BE2C (cell line): ENCODE measurements at regions not wholly inside any gene's neighbourhood (a gene's known extent, or its start where the extent isn't known, plus 50 kb on each side); places are given as distances from the start of the nearest gene placed in this dataset.

Experiments
- DNase-seq: peaks from one replicate; pipeline ENCODE4 v3.0.0-alpha.2; 2020
- H3K27me3 ChIP-seq: fragments of 250-450 bp; sonication (Bioruptor Pico); 2 replicates; pipeline ENCODE4 v1.5.1; 2020; ENCODE audit warnings: mild to moderate bottlenecking
- H3K36me3 ChIP-seq: fragments of 250-450 bp; sonication (Bioruptor Pico); 2 replicates; pipeline ENCODE4 v1.5.1; 2020; ENCODE audit warnings: mild to moderate bottlenecking
- H3K4me1 ChIP-seq: fragments of 250-450 bp; sonication (Bioruptor Pico); 2 replicates; pipeline ENCODE4 v1.5.1; 2020
- H3K4me3 ChIP-seq: 2 replicates; pipeline ENCODE4 v1.5.1; 2011; ENCODE audit warnings: low read depth, low read length
- H3K9me3 ChIP-seq: fragments of 250-450 bp; sonication (Bioruptor Pico); 2 replicates; pipeline ENCODE4 v1.5.1; 2020
- TF ChIP-seq, protein P1 (sequence below): IDR thresholded peaks from 2 replicates; pipeline ENCODE4 v1.5.1; 2012; ENCODE audit warnings: mild to moderate bottlenecking, low read depth, low read length

DNA sequence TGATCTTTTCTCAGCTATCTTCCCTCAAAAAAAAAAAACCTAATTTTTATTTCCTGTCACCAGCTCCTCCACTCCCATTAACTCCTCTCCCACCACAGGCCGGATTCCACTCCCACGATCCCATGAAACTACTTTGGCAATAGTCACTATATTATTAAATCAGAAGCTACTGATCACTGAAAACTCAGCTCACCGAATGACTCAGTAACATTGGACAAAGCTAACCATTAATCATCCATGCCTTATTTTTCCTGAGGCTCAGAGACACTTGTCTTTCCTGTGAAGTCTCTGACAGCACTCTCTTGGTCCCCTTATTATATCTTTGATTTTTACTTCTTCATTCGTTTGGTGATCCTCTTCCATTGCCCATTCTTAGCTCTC lies 260.2 kb downstream of the CGGBP1 start:
- no peak for DNase-seq
- Histone ChIP-seq H3K9me3 (no peaks in the 10 kb centered on the region), H3K4me1 (no peaks in the 10 kb centered on the region), H3K36me3 (no peaks in the 10 kb centered on the region), H3K27me3 (peaks cover 23% of the 10 kb centered on the region), H3K4me3 (no peak overlapping the region)
- TF ChIP-seq, protein P1, sequence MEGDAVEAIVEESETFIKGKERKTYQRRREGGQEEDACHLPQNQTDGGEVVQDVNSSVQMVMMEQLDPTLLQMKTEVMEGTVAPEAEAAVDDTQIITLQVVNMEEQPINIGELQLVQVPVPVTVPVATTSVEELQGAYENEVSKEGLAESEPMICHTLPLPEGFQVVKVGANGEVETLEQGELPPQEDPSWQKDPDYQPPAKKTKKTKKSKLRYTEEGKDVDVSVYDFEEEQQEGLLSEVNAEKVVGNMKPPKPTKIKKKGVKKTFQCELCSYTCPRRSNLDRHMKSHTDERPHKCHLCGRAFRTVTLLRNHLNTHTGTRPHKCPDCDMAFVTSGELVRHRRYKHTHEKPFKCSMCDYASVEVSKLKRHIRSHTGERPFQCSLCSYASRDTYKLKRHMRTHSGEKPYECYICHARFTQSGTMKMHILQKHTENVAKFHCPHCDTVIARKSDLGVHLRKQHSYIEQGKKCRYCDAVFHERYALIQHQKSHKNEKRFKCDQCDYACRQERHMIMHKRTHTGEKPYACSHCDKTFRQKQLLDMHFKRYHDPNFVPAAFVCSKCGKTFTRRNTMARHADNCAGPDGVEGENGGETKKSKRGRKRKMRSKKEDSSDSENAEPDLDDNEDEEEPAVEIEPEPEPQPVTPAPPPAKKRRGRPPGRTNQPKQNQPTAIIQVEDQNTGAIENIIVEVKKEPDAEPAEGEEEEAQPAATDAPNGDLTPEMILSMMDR: no peak

DNA sequence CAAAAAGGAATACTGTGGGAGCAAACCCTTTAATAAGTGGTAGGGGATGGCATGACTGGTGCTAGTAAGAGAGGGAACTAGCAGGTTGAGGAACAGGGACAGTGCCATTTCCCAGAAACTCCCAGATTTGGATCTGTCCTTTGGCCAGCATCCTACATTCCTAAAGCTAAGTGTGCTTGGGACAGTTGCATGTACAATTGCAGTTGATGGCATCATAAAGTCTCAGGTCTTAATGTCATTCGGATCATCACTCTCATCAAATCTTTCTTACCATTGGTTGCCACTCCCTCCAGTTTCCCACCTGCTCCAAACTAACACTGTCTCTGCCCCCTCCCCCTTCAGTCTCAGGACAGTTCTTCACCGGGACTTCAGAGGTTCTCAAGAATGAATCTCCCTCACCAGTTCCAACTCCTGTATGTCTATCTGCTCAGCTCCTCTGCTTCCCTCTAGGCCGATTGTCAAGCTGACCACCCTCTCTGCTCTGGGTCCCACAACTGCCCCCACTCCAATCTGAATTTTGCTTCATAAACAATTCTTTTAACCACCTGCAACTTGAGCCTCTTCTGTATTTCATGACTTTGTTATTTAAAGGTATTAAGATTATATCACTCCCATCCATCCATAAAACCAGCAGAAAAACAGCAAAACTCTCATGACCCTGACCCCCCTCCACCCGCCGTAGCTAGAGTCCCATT lies 260.8 kb downstream of the CGGBP1 start:
- TF ChIP-seq, protein P1: no peak
- no peak for DNase-seq
- H3K4me1 ChIP-seq: no peaks in the 10 kb centered on the region
- no peaks in the 10 kb centered on the region for H3K9me3 ChIP-seq
- no peak overlapping the region for H3K4me3 ChIP-seq
- H3K27me3 ChIP-seq: peaks cover 28% of the 10 kb centered on the region
- H3K36me3 ChIP-seq: no peaks in the 10 kb centered on the region

DNA sequence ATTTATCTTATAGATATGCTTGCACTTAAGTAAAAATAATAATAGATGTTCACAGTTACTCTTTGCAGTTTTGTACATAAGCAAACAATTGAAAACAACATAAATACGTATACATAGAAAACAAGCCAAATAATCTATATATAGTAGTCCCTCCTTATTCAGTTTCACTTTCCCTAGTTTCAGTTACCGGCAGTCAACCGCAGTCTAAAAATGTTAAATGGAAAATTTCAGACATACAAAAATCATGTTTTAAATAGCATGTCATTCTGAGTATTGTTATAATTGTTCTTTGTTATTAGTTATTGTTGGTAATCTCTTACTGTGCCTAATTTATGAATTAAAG lies 262.0 kb downstream of the CGGBP1 start:
- H3K4me1 ChIP-seq: no peaks in the 10 kb centered on the region
- TF ChIP-seq, protein P1: no peak
- DNase-seq: no peak
- no peaks in the 10 kb centered on the region for H3K9me3 ChIP-seq
- no peak overlapping the region for H3K4me3 ChIP-seq
- H3K36me3 ChIP-seq: no peaks in the 10 kb centered on the region
- peaks cover 40% of the 10 kb centered on the region for H3K27me3 ChIP-seq

- Histone ChIP-seq H3K9me3 (no peaks in the 10 kb centered on the region), H3K27me3 (peaks cover 41% of the 10 kb centered on the region), H3K36me3 (no peaks in the 10 kb centered on the region), H3K4me3 (no peak overlapping the region), H3K4me1 (no peaks in the 10 kb centered on the region)
- DNase-seq: no peak
- TF ChIP-seq, protein P1: no peak
These were observed 262.5 kb downstream of the CGGBP1 start for GRCh38 chr3:87796137-87796842.

DNA sequence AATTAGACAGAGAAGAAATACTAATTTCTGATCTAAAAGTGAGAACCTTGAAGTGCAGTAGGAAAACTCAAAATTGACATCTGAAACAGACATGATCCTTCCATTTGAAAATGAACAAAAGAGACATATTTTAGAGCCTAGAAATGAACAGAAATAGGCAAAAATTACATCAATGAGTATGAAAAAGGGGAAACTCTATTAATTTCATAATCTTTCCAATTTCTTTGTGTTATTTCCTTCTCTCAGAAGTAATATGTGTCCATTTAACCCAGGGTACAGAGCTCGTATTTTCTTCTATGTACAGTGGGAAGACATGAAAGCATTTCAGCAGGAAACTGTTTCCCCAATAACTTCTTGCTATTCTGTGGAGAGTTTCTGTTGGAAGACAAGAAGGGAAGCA lies 263.1 kb downstream of the CGGBP1 start:
- no peak for DNase-seq
- Histone ChIP-seq H3K9me3 (no peaks in the 10 kb centered on the region), H3K27me3 (peaks cover 41% of the 10 kb centered on the region), H3K4me1 (no peaks in the 10 kb centered on the region), H3K4me3 (no peak overlapping the region), H3K36me3 (no peaks in the 10 kb centered on the region)
- TF ChIP-seq, protein P1: no peak

GRCh38 chr3:87793337-87793877 lies 265.4 kb downstream of the CGGBP1 start:
- TF ChIP-seq, protein P1: no peak
- no peaks in the 10 kb centered on the region for H3K36me3 ChIP-seq
- no peaks in the 10 kb centered on the region for H3K4me1 ChIP-seq
- no peak overlapping the region for H3K4me3 ChIP-seq
- no peak for DNase-seq
- H3K27me3 ChIP-seq: peaks cover 41% of the 10 kb centered on the region
- no peaks in the 10 kb centered on the region for H3K9me3 ChIP-seq
